Erythroblast (primary cell): ENCODE measurements at regions not wholly inside any gene's neighbourhood (a gene's known extent, or its start where the extent isn't known, plus 50 kb on each side); places are given as distances from the start of the nearest gene placed in this dataset.

ENCODE experiments used
- DNase-seq, 2 experiments: peaks; one replicate each; lab custom pipeline; 2025; lab: John Stamatoyannopoulos, UW
- GATA1 ChIP-seq: IDR thresholded peaks from 2 replicates; pipeline ENCODE4 v1.6.1; 2011; ENCODE audit warnings: low read depth, mild to moderate bottlenecking, control low read depth, low read length, moderate library complexity
- POLR2A ChIP-seq: IDR thresholded peaks from 2 replicates; pipeline ENCODE4 v1.6.1; 2011; ENCODE audit warnings: mild to moderate bottlenecking, low read length

GRCh38 chr4:187135878-187136277, 412.2 kb upstream of the FAT1 start:
- no peak for TF ChIP-seq GATA1
- no peak for TF ChIP-seq POLR2A
- DNase-seq, result no peak

- DNase-seq, result no peak
- no peak for TF ChIP-seq GATA1
- TF ChIP-seq POLR2A, result no peak
These were observed 415.5 kb upstream of the FAT1 start for GRCh38 chr4:187139141-187139540.

- TF ChIP-seq GATA1, result no peak
- TF ChIP-seq POLR2A, result no peak
- DNase-seq, result no peak
These were observed 417.4 kb upstream of the FAT1 start for GRCh38 chr4:187141101-187141500.

- TF ChIP-seq GATA1, result no peak
- TF ChIP-seq POLR2A, result no peak
These were observed 425.7 kb upstream of the FAT1 start for GRCh38 chr4:187149229-187149945.

GRCh38 chr4:187157380-187157958, 433.8 kb upstream of the FAT1 start:
- DNase-seq, result no peak

More at GRCh38 chr4:187149229-187149945, 425.7 kb upstream of the FAT1 start:
- DNase-seq, result no peak

GRCh38 chr4:187158003-187158402, 434.3 kb upstream of the FAT1 start:
- DNase-seq, result no peak
- no peak for TF ChIP-seq GATA1
- no peak for TF ChIP-seq POLR2A

More at GRCh38 chr4:187157380-187157958, 433.8 kb upstream of the FAT1 start:
- TF ChIP-seq POLR2A (no peak), GATA1 (no peak)

- DNase-seq, result no peak
- TF ChIP-seq POLR2A, result no peak
- TF ChIP-seq GATA1, result no peak
These were observed 436.8 kb upstream of the FAT1 start for GRCh38 chr4:187160486-187160885.

- DNase-seq, result no peak
- TF ChIP-seq POLR2A (no peak), GATA1 (no peak)
These were observed 443.3 kb upstream of the FAT1 start for GRCh38 chr4:187166886-187167512.

- DNase-seq, result no peak
- no peak for TF ChIP-seq POLR2A
- TF ChIP-seq GATA1, result no peak
These were observed 448.2 kb upstream of the FAT1 start for GRCh38 chr4:187171706-187172339.

GRCh38 chr4:187172340-187172761, 448.7 kb upstream of the FAT1 start:
- DNase-seq, result no peak
- no peak for TF ChIP-seq GATA1
- TF ChIP-seq POLR2A, result no peak

- no peak for DNase-seq
- TF ChIP-seq GATA1, result no peak
- no peak for TF ChIP-seq POLR2A
These were observed 451.1 kb upstream of the FAT1 start for GRCh38 chr4:187174749-187175148.

- TF ChIP-seq GATA1, result no peak
- no peak for TF ChIP-seq POLR2A
- no peak for DNase-seq
These were observed 451.5 kb upstream of the FAT1 start for GRCh38 chr4:187175197-187175596.

- TF ChIP-seq POLR2A (no peak), GATA1 (no peak)
- no peak for DNase-seq
These were observed 452.7 kb upstream of the FAT1 start for GRCh38 chr4:187176261-187176910.

- DNase-seq, result no peak
- TF ChIP-seq POLR2A (no peak), GATA1 (no peak)
These were observed 454.4 kb upstream of the FAT1 start for GRCh38 chr4:187178084-187178483.
